OCI-LY1 (cell line): ENCODE measurements at regions not wholly inside any gene's neighbourhood (a gene's known extent, or its start where the extent isn't known, plus 50 kb on each side); places are given as distances from the start of the nearest gene placed in this dataset.

Experiments used
- CTCF ChIP-seq: fragments of 200-600 bp; sonication (generic), shearing (Covaris generic); IDR thresholded peaks from 2 replicates; pipeline ENCODE4 v1.5.1; 2017; ENCODE audit warnings: mild to moderate bottlenecking, antibody characterized with exemption, low read length, moderate library complexity, mixed read lengths
- EZH2 ChIP-seq: fragments of 200-600 bp; sonication (generic), shearing (Covaris generic); IDR thresholded peaks from 2 replicates; pipeline ENCODE4 v1.8.0; 2017; ENCODE audit warnings: borderline replicate concordance, mixed run types, mild to moderate bottlenecking, antibody characterized with exemption, low read length, moderate library complexity, mixed read lengths

GRCh38 chr16:86029131-86029741 lies 130.3 kb downstream of the IRF8 start:
- TF ChIP-seq CTCF: no peak
- no peak for TF ChIP-seq EZH2
